HG02973 (cell line): ENCODE measurements at regions not wholly inside any gene's neighbourhood (a gene's known extent, or its start where the extent isn't known, plus 50 kb on each side); places are given as distances from the start of the nearest gene placed in this dataset.
"Not testable (repeated sequence)": the region's sequence is repeated elsewhere in the genome, so short reads cannot be mapped to it uniquely, and the experiment has no call there.

Source experiments
- ATAC-seq: cut with Tn5 transposase; IDR thresholded peaks from one replicate; pipeline ENCODE4 v1.9.1; 2021; ENCODE audit warnings: moderate library complexity; ENCODE audit not compliant: unreplicated experiment

- no peak for ATAC-seq
Observed at GRCh38 chr18:22503803-22504202, 86.1 kb upstream of the CTAGE1 start.

GRCh38 chr18:22504251-22505030 lies 86.7 kb upstream of the CTAGE1 start:
- ATAC-seq: no peak

GRCh38 chr18:22505141-22505591 lies 87.5 kb upstream of the CTAGE1 start:
- ATAC-seq: no peak

- no peak for ATAC-seq
Observed at GRCh38 chr18:22507055-22507454, 89.3 kb upstream of the CTAGE1 start.

- ATAC-seq: no peak
Observed at GRCh38 chr18:22509423-22509822, 91.7 kb upstream of the CTAGE1 start.

GRCh38 chr18:22510697-22511096 lies 93.0 kb upstream of the CTAGE1 start:
- no peak for ATAC-seq

- no peak for ATAC-seq
Observed at GRCh38 chr18:22513721-22514481, 96.2 kb upstream of the CTAGE1 start.

- ATAC-seq: no peak
Observed at GRCh38 chr18:22514655-22515054, 96.9 kb upstream of the CTAGE1 start.

GRCh38 chr18:22515250-22515649 lies 97.5 kb upstream of the CTAGE1 start:
- no peak for ATAC-seq

- no peak for ATAC-seq
Observed at GRCh38 chr18:22517356-22517755, 99.6 kb upstream of the CTAGE1 start.

- ATAC-seq: no peak
Observed at GRCh38 chr18:22521026-22521707, 103.5 kb upstream of the CTAGE1 start.

GRCh38 chr18:22523481-22523880 lies 105.8 kb upstream of the CTAGE1 start:
- ATAC-seq: no peak

- no peak for ATAC-seq
Observed at GRCh38 chr18:22524783-22525182, 107.1 kb upstream of the CTAGE1 start.

GRCh38 chr18:22525313-22525712 lies 107.6 kb upstream of the CTAGE1 start:
- no peak for ATAC-seq

GRCh38 chr18:22525883-22526282 lies 108.2 kb upstream of the CTAGE1 start:
- ATAC-seq: no peak

GRCh38 chr18:22528291-22528690 lies 110.6 kb upstream of the CTAGE1 start:
- ATAC-seq: no peak

GRCh38 chr18:22534706-22535105 lies 117.0 kb upstream of the CTAGE1 start:
- ATAC-seq: not testable (repeated sequence)

- no peak for ATAC-seq
Observed at GRCh38 chr18:22536558-22536957, 118.8 kb upstream of the CTAGE1 start.

GRCh38 chr18:22538426-22538825 lies 120.7 kb upstream of the CTAGE1 start:
- no peak for ATAC-seq

GRCh38 chr18:22539051-22539765 lies 121.5 kb upstream of the CTAGE1 start:
- no peak for ATAC-seq

- ATAC-seq: no peak
Observed at GRCh38 chr18:22541232-22541631, 123.5 kb upstream of the CTAGE1 start.
